Activated CD4-positive, alpha-beta T cell treated with anti-CD3 and anti-CD28 coated beads for 1 hour (primary cell): ENCODE measurements at regions not wholly inside any gene's neighbourhood (a gene's known extent, or its start where the extent isn't known, plus 50 kb on each side); places are given as distances from the start of the nearest gene placed in this dataset.

Experiments
- DNase-seq: peaks from one replicate; pipeline ENCODE4 v3.0.0-alpha.2; 2020

- no peak for DNase-seq
Observed at GRCh38 chr2:550860-551567, 126.2 kb downstream of the TMEM18 start.

- DNase-seq, result no peak
Observed at GRCh38 chr2:545711-546650, 131.2 kb downstream of the TMEM18 start.

- DNase-seq, result no peak
Observed at GRCh38 chr2:545228-545627, 132.0 kb downstream of the TMEM18 start.

DNA sequence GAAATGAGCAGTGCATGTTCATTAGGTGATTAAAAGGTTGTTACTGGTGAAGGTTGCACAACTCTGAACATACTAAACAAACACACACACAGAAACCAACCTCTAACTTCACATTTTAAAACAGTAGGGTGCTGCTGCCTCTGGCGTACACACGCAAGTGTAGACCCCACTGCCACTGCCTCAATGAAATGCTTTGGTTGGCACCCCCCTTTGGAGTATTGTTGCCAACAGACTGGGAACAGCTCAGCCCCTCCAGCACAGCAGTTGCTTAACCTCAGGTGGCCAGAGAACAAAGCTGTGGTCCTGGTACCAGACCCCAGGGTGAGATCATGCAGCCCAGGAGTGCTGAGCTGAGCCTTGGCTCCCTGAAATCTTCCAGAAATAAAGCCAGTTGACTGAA is 138.6 kb downstream of the TMEM18 start:
- DNase-seq, result no peak

GRCh38 chr2:535222-535621 is 142.0 kb downstream of the TMEM18 start:
- DNase-seq, result no peak

DNA sequence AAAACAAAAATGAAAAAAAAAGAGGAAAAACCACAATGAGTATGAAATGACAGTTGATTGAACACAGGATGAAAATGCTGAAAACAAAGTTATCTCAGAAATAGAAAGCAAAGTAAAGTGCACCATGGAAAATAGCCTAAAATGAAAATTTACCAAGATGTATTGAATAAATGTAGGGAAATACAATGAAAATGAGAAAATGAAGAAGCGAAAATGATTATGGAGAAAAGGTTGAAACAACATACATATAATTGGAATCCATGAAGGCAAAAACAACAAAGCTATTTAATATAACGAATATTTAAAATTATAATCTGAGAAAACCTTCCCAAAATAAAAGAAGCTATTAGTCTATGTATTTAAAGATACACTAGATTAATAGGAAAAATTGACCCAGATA is 147.4 kb downstream of the TMEM18 start:
- DNase-seq, result no peak

- no peak for DNase-seq
Observed at GRCh38 chr2:529424-529823, 147.8 kb downstream of the TMEM18 start.

GRCh38 chr2:527581-527980 is 149.6 kb downstream of the TMEM18 start:
- DNase-seq, result no peak

- no peak for DNase-seq
Observed at GRCh38 chr2:526918-527317, 150.3 kb downstream of the TMEM18 start.

DNA sequence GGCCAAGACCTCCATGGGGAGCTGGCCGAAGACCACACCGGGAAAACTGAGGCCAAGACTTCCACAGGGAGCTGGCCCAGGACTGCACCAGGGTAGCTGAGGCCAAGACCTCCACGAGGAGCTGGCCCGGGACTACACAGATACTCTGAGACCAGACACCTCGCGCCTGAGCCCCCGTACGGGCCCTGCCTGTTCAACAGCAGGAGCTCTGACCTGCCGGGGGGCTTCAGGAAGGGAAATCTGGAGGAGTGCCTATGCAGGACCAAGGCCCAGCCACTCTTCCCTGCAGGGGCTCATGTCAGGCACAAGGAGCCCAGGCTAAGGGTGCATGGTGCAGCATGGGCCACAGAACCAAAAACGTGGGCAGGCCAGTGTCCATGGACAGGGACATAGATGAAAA is 151.6 kb downstream of the TMEM18 start:
- no peak for DNase-seq

DNA sequence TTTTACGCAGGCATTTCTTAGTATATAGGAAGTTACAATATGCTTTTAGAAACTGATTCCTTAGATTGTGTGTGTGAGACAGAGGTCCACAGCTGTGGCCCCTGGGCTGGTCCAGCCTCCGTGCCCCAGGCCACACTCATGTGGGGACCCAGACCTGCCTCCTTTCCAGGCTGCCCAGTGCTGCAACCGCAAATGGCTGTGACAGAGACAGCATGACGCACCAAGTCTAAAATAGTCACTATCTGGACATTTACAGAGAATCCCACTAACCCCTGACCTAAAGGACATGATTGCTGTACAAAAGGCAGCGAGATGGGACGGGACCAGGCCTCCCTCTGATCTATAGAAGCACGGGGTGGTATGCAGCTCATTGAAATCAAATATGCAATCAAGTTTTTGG is 152.2 kb downstream of the TMEM18 start:
- DNase-seq, result no peak

GRCh38 chr2:524442-524841 is 152.8 kb downstream of the TMEM18 start:
- no peak for DNase-seq

DNA sequence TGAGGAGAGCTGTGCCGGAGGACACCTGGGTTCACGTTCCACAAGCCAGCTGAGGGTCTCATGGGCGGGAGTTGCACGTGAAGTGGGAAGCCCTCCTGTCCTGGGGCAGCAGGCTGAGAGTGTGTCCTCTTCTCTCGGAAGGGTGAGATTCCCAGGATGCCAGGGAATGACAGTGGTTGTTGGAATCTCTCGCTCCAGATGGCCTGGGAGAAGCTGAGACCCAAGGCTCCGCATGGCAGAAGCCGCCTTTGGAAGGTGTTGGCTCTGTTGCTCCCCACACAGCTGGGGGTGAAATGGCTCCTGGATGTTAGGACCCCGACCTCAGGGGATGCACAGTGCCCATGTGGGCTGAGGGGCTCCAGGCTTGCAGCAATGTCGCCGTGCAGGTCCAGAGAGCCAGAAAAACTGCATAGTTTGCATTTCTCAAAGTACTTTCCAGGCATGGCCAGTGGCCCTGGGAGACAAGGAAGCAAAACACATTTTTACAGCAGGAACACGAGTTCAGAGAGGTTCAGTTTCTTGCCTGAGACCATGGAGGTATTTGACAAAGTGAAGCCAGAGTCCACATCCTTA is 153.4 kb downstream of the TMEM18 start:
- DNase-seq, result no peak

DNA sequence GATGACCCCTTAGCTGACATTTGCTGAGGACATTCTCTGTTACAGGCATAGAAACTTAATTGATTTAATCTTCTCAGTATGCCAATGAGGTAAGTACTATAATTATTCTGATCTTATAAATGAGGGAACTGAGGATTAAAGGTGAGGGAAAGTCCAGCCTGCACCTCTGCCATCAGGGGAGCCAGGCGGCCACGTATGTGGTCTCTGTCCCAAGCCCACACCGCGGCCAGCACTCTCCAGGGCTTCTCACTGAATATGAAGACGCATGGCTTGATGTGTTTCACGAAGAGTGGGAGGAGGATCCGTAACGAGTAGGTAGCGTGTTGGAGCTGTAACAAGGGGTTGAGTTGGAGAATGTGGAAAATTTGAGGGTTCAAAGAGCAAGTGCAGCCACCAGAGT is 154.4 kb downstream of the TMEM18 start:
- DNase-seq, result no peak

GRCh38 chr2:521853-522530 is 155.2 kb downstream of the TMEM18 start:
- DNase-seq, result no peak

DNA sequence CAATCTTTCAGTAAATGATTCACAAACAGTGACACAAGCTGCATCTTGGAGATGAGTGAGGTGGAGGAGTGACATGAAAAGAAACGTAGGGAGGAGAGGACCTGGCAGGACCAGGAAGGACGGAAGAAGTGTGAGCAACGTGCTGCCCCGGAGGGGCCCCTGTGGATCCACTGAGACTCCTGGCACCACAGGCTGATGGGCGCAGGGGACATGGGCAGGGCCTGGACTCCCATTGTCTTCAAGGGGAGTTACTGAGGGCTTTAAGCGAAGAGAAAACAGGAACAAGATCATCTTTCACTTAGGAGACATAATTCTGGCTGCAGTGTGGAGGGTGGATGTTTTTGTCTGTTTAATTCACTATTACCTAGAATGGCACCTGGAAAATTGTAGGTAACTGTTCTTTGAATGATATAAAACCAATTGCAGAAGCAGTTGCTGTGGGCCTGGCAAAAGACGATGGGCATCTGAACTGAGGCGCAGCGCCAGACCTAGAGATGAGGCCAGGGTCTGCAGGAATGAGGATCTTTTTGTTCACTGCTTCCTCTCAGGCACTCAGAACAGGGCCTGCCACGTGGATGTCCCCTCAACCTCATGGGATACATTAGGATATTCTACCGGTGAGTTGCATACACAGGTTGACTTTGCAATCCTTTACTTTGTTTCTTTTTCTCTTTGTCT is 156.4 kb downstream of the TMEM18 start:
- DNase-seq, result no peak

- no peak for DNase-seq
Observed at GRCh38 chr2:516944-517343, 160.3 kb downstream of the TMEM18 start.

- no peak for DNase-seq
Observed at GRCh38 chr2:516131-516530, 161.1 kb downstream of the TMEM18 start.

- no peak for DNase-seq
Observed at GRCh38 chr2:515441-516127, 161.6 kb downstream of the TMEM18 start.

DNA sequence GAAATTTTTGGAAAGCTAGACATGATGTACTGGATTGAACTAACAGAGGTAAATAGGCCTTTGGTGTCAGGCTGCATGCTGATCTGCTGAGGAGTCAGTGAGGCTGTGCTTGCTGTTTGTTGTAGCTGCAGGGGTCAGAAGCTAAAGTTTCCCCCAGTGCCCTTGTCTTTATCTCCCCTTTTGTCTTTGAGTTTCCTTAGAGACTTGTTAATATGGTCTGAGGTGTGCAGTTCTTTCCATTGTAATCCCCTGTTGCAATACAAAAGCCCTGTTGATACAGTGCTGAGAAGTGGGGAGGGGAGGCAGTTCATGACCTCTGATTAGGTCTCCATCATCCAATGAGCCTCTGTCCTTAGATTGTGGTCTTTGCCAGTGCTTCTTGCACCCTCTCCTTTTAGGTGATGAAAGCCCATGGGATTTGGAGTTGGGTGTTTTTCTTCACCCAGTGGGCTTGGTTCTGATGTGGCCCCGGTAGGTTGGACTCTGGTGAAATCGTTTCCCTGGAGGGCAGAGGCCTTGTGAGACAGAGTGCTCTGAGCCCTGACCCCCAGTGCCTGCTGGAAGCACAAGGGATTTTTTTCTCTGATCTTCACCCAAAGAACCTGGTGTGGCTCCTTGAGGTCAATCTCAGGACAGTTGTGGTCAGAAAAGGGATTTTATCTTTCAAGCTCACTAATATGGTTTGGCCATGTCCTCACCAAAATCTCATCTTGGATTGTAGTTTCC is 163.1 kb downstream of the TMEM18 start:
- DNase-seq, result no peak

- DNase-seq, result no peak
Observed at GRCh38 chr2:510839-511238, 166.4 kb downstream of the TMEM18 start.
